ENCODE measurements at regions not wholly inside any gene's neighbourhood (a gene's known extent, or its start where the extent isn't known, plus 50 kb on each side); places are given as distances from the start of the nearest gene placed in this dataset.
A peak's percentile ranks its signal among the peaks of the same experiment; 100 is the strongest.
"Not testable (repeated sequence)": the region's sequence is repeated elsewhere in the genome, so short reads cannot be mapped to it uniquely, and the experiment has no call there.

- no peak for DNase-seq (ENCODE audit: low read depth in 2 of 2)
These were observed 52.7 kb upstream of the CRIM1 start for GRCh38 chr2:36302911-36303310.

DNA sequence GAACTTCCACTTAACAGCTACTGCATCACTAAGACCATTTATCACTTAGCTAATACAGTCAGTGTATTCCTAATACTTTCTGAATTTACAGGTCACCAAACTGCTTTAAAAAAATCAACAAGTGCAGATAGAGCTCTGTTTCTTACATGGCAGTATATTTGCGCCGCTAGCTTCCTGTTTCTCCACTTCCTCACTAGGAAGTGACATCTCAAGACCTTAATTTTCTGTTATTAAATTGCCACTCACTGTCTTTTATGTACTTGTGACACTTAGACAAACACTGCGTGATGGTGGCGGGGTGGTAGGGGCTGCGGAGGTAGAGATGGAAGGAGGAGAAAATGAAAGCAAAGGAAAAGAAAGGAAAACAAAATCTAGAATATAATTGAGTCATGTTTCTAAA, 53.7 kb upstream of the CRIM1 start:
- no peak for DNase-seq (ENCODE audit: low read depth in 2 of 2)

DNA sequence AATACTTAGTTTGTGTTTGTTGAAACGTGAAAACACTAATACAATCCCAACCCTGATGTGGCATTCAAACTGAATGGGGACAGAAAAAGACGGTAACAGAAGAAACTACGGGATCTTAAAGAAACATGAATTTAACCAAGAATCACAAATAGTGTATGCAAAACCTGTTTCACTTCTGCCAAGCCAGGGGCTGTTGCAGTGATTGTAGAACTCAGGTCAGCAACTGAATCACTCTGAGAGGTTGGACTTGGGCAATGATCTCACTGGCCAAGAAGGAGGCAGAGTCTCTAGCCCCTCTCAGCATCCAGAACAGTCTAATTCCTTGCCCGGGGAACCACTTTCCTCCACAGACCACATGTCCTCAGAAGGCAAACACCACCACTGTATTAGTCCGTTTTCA, 54.9 kb upstream of the CRIM1 start:
- DNase-seq (ENCODE audit: low read depth in 2 of 2), result no peak

GRCh38 chr2:36296798-36297197, 58.8 kb upstream of the CRIM1 start:
- DNase-seq (ENCODE audit: low read depth in 2 of 2), result no peak

- peak; percentile 2 to 12 for DNase-seq (ENCODE audit: low read depth in 2 of 2)
These were observed 61.3 kb upstream of the CRIM1 start for GRCh38 chr2:36294316-36294721.

GRCh38 chr2:36290306-36290856, 65.2 kb upstream of the CRIM1 start:
- no peak for DNase-seq (ENCODE audit: low read depth in 2 of 2)

DNA sequence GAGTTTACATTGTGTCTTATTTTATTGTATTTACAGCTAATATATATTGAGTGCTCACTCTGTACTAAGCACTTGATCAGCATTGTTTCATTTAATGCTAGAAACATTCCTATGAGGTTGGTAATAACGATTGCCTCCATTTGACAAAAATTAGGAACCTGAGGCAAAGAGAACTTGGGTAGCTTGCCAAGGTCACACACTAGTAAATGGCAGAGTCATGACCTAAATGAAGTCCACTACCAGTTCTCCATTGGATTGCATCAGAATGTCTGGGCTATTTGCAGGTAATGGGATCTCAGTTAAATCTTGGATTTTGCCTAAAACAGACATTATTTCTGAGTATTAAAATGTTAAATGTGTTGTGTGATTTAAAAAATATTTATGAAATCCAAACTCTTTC, 65.8 kb upstream of the CRIM1 start:
- no peak for DNase-seq (ENCODE audit: low read depth in 2 of 2)

GRCh38 chr2:36287363-36288275, 68.0 kb upstream of the CRIM1 start:
- DNase-seq (ENCODE audit: low read depth in 2 of 2), result peak; percentile 22 to 27

GRCh38 chr2:36279506-36279905, 76.1 kb upstream of the CRIM1 start:
- not testable (repeated sequence) for DNase-seq (ENCODE audit: low read depth in 2 of 2)

- DNase-seq (ENCODE audit: low read depth in 2 of 2), result no peak
These were observed 77.6 kb upstream of the CRIM1 start for GRCh38 chr2:36277881-36278523.

GRCh38 chr2:36277146-36277808, 78.3 kb upstream of the CRIM1 start:
- peak; percentile 19 for DNase-seq (ENCODE audit: low read depth in 2 of 2)

- no peak for DNase-seq (ENCODE audit: low read depth in 2 of 2)
These were observed 84.3 kb upstream of the CRIM1 start for GRCh38 chr2:36271266-36271665.

- no peak for DNase-seq (ENCODE audit: low read depth in 2 of 2)
These were observed 84.8 kb upstream of the CRIM1 start for GRCh38 chr2:36270758-36271157.

GRCh38 chr2:36267194-36267593, 88.4 kb upstream of the CRIM1 start:
- DNase-seq (ENCODE audit: low read depth in 2 of 2), result no peak

DNA sequence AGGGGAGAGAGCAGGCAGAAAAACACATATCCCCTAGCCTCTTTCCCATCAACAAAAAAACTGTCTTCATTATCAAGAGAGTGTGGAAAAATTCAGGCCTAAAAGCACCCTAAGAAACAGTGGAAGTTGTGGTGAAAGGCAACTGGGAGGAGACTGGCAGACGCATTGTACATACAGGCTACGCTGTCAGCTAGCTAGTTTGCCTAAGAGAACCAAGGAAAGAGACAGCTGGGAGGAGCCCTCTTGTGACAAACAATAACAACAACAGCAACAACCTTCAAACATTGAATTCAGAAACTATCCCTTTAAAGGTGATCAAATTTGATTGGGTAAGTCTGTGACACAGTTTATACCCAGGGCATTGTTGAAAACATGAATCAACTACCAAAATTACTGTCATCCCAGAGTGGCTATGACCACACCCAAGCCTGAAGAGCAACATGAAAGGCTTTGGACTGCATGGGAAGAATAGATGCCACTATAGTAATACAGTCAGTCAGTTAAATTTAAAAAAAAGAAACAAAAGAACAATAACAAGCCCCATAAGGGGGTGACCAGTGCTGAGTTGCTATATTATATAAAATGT, 88.9 kb upstream of the CRIM1 start:
- no peak for DNase-seq (ENCODE audit: low read depth in 2 of 2)

DNA sequence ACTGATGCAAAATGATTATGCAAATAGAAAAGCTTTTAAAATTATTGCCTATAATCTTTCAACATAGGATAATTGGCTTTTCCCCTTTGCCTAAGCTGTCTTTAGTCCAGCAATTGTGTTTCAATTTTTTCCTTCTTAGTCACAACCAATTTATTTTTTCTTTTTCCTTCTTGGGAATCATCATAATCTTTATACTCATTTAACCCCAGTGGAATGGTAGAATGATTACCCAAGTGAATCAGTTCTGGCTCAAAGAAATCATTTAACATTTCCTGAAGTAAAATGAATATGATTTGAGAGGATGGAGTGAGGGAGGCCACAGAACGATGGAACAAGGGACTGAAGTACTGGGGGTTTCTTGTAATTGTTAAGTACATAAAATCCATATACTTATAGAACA, 93.0 kb upstream of the CRIM1 start:
- DNase-seq (ENCODE audit: low read depth in 2 of 2), result no peak

- no peak for DNase-seq (ENCODE audit: low read depth in 2 of 2)
These were observed 99.7 kb upstream of the CRIM1 start for GRCh38 chr2:36255863-36256262.

GRCh38 chr2:36253086-36253485, 102.5 kb upstream of the CRIM1 start:
- no peak for DNase-seq (ENCODE audit: low read depth in 2 of 2)

GRCh38 chr2:36246320-36246990, 109.1 kb upstream of the CRIM1 start:
- DNase-seq (ENCODE audit: low read depth in 2 of 2), result no peak

GRCh38 chr2:36245651-36246050, 109.9 kb upstream of the CRIM1 start:
- no peak for DNase-seq (ENCODE audit: low read depth in 2 of 2)

DNA sequence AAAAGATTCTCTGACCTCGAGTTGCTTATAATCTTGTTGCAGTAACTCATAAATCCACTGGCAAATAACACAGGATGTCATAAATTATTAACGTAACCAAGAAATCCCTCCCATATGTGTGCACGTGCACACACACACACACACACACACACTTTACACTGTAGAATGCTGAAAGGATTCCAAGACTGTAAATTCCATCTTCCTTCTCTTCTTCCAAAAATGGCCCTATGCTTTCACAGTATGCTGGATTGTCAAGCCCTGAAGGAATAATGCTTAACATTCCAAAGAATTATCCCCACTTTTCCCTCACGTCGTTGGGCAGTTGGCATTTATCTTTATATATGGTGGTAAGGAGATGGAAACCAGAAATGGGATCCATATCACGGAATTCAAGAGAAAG, 117.5 kb upstream of the CRIM1 start:
- no peak for DNase-seq (ENCODE audit: low read depth in 2 of 2)

Measured in stimulated activated CD4-positive, alpha-beta T cell treated with anti-CD3 and anti-CD28 coated beads, Interleukin-15, amount 100 ng/mL, for 48 hours (primary cell).